Neural cell (in vitro differentiated cells): ENCODE measurements at regions not wholly inside any gene's neighbourhood (a gene's known extent, or its start where the extent isn't known, plus 50 kb on each side); places are given as distances from the start of the nearest gene placed in this dataset.

ENCODE experiments used
- H2AFZ ChIP-seq: fragments of 200-600, 300-800 bp; sonication (generic), shearing (Covaris generic); 2 replicates; pipeline ENCODE4 v1.6.0; 2014; ENCODE audit warnings: low read depth, mild to moderate bottlenecking, antibody characterized with exemption, low read length, moderate library complexity
- H3F3A ChIP-seq: fragments of 200-600 bp; shearing (Covaris generic); 2 replicates; pipeline ENCODE4 v1.6.1; 2016; ENCODE audit warnings: mild to moderate bottlenecking, moderate library complexity, mixed read lengths, antibody characterized with exemption, low read length; ENCODE audit not compliant: insufficient read depth, poor library complexity, severe bottlenecking
- H3K27ac ChIP-seq: fragments of 200-600, 300-800 bp; sonication (generic), shearing (Covaris generic); 2 replicates; pipeline ENCODE4 v1.5.1; 2014; ENCODE audit warnings: mild to moderate bottlenecking, low read length, moderate library complexity
- H3K27me3 ChIP-seq: fragments of 300-800, 200-600 bp; sonication (generic), shearing (Covaris generic); 2 replicates; pipeline ENCODE4 v1.6.0; 2014; ENCODE audit warnings: mild to moderate bottlenecking, low read depth, low read length, moderate library complexity; ENCODE audit not compliant: insufficient read depth
- H3K36me3 ChIP-seq: fragments of 300-800, 200-600 bp; sonication (generic), shearing (Covaris generic); 2 replicates; pipeline ENCODE4 v1.5.1; 2014; ENCODE audit warnings: mild to moderate bottlenecking, antibody characterized with exemption, low read length, moderate library complexity; ENCODE audit not compliant: insufficient read depth
- H3K4me2 ChIP-seq: fragments of 300-800, 200-600 bp; sonication (generic), shearing (Covaris generic); 2 replicates; pipeline ENCODE4 v1.6.0; 2014; ENCODE audit warnings: mild to moderate bottlenecking, low read length
- H3K4me3 ChIP-seq: fragments of 300-800, 200-600 bp; sonication (generic), shearing (Covaris generic); 2 replicates; pipeline ENCODE4 v1.5.1; 2014; ENCODE audit warnings: mild to moderate bottlenecking, low read length, moderate library complexity
- H3K79me2 ChIP-seq: fragments of 200-600 bp; shearing (Covaris generic); replicated peaks from 2 replicates; pipeline ENCODE4 v1.6.0; 2014; ENCODE audit warnings: mild to moderate bottlenecking, low read length, moderate library complexity; ENCODE audit not compliant: insufficient read depth
- H3K9ac ChIP-seq: fragments of 300-800, 200-600 bp; sonication (generic), shearing (Covaris generic); 2 replicates; pipeline ENCODE4 v1.6.1; 2016; ENCODE audit warnings: mild to moderate bottlenecking, low read length, mixed read lengths
- H3K9me2 ChIP-seq: fragments of 200-600 bp; shearing (Covaris generic); 2 replicates; pipeline ENCODE4 v1.6.1; 2016; ENCODE audit warnings: mild to moderate bottlenecking, low read length, mixed read lengths; ENCODE audit not compliant: insufficient read depth
- H3K9me3 ChIP-seq: fragments of 200-600, 300-800 bp; sonication (generic), shearing (Covaris generic); 2 replicates; pipeline ENCODE4 v1.6.1; 2016; ENCODE audit warnings: mild to moderate bottlenecking, mixed run types, low read length, moderate library complexity, mixed read lengths
- H4K20me1 ChIP-seq: fragments of 200-600 bp; shearing (Covaris generic); 2 replicates; pipeline ENCODE4 v1.6.1; 2016; ENCODE audit warnings: mild to moderate bottlenecking, mixed run types; ENCODE audit not compliant: insufficient read depth
- CTCF ChIP-seq: fragments of 450-650 bp; IDR thresholded peaks from 2 replicates; pipeline ENCODE4 v1.5.1; 2014; ENCODE audit warnings: antibody characterized with exemption, mild to moderate bottlenecking, moderate library complexity; ENCODE audit not compliant: poor library complexity, severe bottlenecking
- EP300 ChIP-seq: fragments of 450-650 bp; conservative IDR thresholded peaks from 2 replicates; pipeline ENCODE4 v1.6.1; 2014; ENCODE audit warnings: antibody characterized with exemption, mild to moderate bottlenecking, moderate library complexity; ENCODE audit not compliant: poor library complexity, severe bottlenecking
- EZH2 ChIP-seq: fragments of 200-600, 300-800 bp; shearing (Covaris generic), sonication (generic); IDR thresholded peaks from 2 replicates; pipeline ENCODE4 v1.6.1; 2014; ENCODE audit warnings: antibody characterized with exemption, low read length, borderline replicate concordance, mild to moderate bottlenecking; ENCODE audit not compliant: insufficient read depth, poor library complexity, severe bottlenecking
- MXI1 ChIP-seq: fragments of 450-650 bp; conservative IDR thresholded peaks from 2 replicates; pipeline ENCODE4 v1.6.1; 2014; ENCODE audit warnings: antibody characterized with exemption, mild to moderate bottlenecking; ENCODE audit not compliant: poor library complexity, severe bottlenecking
- POLR2AphosphoS5 ChIP-seq: IDR thresholded peaks from 2 replicates; pipeline ENCODE4 v1.6.1; 2012
- RAD21 ChIP-seq: fragments of 450-650 bp; conservative IDR thresholded peaks from 2 replicates; pipeline ENCODE4 v1.6.1; 2014; ENCODE audit warnings: antibody characterized with exemption, mild to moderate bottlenecking, moderate library complexity
- REST ChIP-seq: IDR thresholded peaks from 2 replicates; pipeline ENCODE4 v1.6.1; 2012; ENCODE audit warnings: borderline replicate concordance
- SMC3 ChIP-seq: fragments of 450-650 bp; conservative IDR thresholded peaks from 2 replicates; pipeline ENCODE4 v1.6.1; 2014; ENCODE audit warnings: antibody characterized with exemption, mild to moderate bottlenecking, moderate library complexity; ENCODE audit not compliant: poor library complexity
- TAF1 ChIP-seq: IDR thresholded peaks from 2 replicates; pipeline ENCODE4 v1.6.1; 2012; ENCODE audit warnings: low read depth

- no peak overlapping the region for H3K4me2 ChIP-seq
- H3F3A ChIP-seq: no peaks in the 10 kb centered on the region
- TF ChIP-seq MXI1: no peak
- no peak for TF ChIP-seq POLR2AphosphoS5
- no peak for TF ChIP-seq TAF1
- no peak for TF ChIP-seq REST
- TF ChIP-seq CTCF: no peak
- TF ChIP-seq RAD21: no peak
- no peak for TF ChIP-seq EP300
- TF ChIP-seq EZH2: no peak
- no peaks in the 10 kb centered on the region for H3K79me2 ChIP-seq
- no peak overlapping the region for H3K4me3 ChIP-seq
- no peaks in the 10 kb centered on the region for H3K9me3 ChIP-seq
- no peaks in the 10 kb centered on the region for H3K36me3 ChIP-seq
- H3K9ac ChIP-seq: no peak overlapping the region
- H4K20me1 ChIP-seq: no peaks in the 10 kb centered on the region
- H3K9me2 ChIP-seq: no peaks in the 10 kb centered on the region
- no peak overlapping the region for H2AFZ ChIP-seq
- no peak overlapping the region for H3K27ac ChIP-seq
- no peaks in the 10 kb centered on the region for H3K27me3 ChIP-seq
Measured at GRCh38 chr1:219372916-219373615, 199.4 kb downstream of the LYPLAL1 start.

- H3F3A ChIP-seq: no peaks in the 10 kb centered on the region
- no peaks in the 10 kb centered on the region for H3K9me2 ChIP-seq
- H3K9ac ChIP-seq: no peak overlapping the region
Measured at GRCh38 chr1:219371471-219371870, 197.8 kb downstream of the LYPLAL1 start.

More at GRCh38 chr1:219371471-219371870, 197.8 kb downstream of the LYPLAL1 start:
- Histone ChIP-seq H3K9me3 (no peaks in the 10 kb centered on the region), H3K27ac (no peak overlapping the region), H3K4me3 (no peak overlapping the region), H2AFZ (no peak overlapping the region), H3K27me3 (no peaks in the 10 kb centered on the region), H3K79me2 (no peaks in the 10 kb centered on the region), H3K4me2 (no peak overlapping the region), H4K20me1 (no peaks in the 10 kb centered on the region), H3K36me3 (no peaks in the 10 kb centered on the region)
- TF ChIP-seq RAD21 (no peak), TAF1 (no peak), EZH2 (no peak), EP300 (no peak), REST (no peak), MXI1 (no peak), CTCF (no peak), POLR2AphosphoS5 (no peak), SMC3 (no peak)
